K562 (cell line): ENCODE measurements at regions not wholly inside any gene's neighbourhood (a gene's known extent, or its start where the extent isn't known, plus 50 kb on each side); places are given as distances from the start of the nearest gene placed in this dataset.
A peak's percentile ranks its signal among the peaks of the same experiment; 100 is the strongest.

Experiments
- ATAC-seq: fragments of 200-7000 bp; cut with Tn5 transposase; 3 replicates; pipeline ENCODE4 v1.9.1; 2020; ENCODE audit warnings: moderate library complexity
- BruUV-seq: library from RNA; stranded (reverse); fragments of 400-500 nt; replicated peaks from 2 replicates; lab custom pipeline; 2021; lab: Mats Ljungman, UMichigan
- CTCF ChIA-PET: fragments of 300-600 bp; formaldehyde crosslinking; extraction: SDS; loops from one replicate; lab custom pipeline; 2021; ENCODE audit warnings: low intra/inter-chr PET ratio; lab: Yijun Ruan, JAX
- POLR2A ChIA-PET: fragments of 300-600, 350-650 bp; sonication (Branson Sonifier 250); formaldehyde crosslinking; extraction: SDS; loops from one replicate; lab custom pipeline; 2021; ENCODE audit warnings: antibody characterized with exemption, inconsistent platforms; lab: Yijun Ruan, JAX
- DNase-seq, 4 experiments: peaks; one replicate each; pipeline versions ENCODE4 v3.0.0 to v3.0.0-alpha.2; 2011 to 2018; ENCODE audit warnings: low spot score in 3 of 4, mixed read lengths in 3 of 4; ENCODE audit errors: extremely low read depth in 1 of 4
- FAIRE-seq: peaks from 2 replicates; lab custom pipeline; 2011; peaks lifted over from hg19 to GRCh38; lab: Jason Lieb, UNC
- H2AFZ ChIP-seq: 2 replicates; pipeline ENCODE4 v1.6.0; 2011; ENCODE audit warnings: low read depth, low read length, control low read depth, inconsistent platforms
- H3K27ac ChIP-seq: fragments of 200-600 bp; 3 replicates; pipeline ENCODE4 v1.8.0; 2011; ENCODE audit warnings: low read depth, mild to moderate bottlenecking, control low read depth, inconsistent platforms, low read length, moderate library complexity, mixed read lengths; ENCODE audit errors: extremely low read depth
- H3K27me3 ChIP-seq, 2 experiments: fragments of 300-600 bp in 1 of 2; 2 replicates in 1 of 2; 3 replicates in 1 of 2; pipeline versions ENCODE4 v1.6.0 to v1.8.0; 2011; ENCODE audit warnings: inconsistent platforms in 2 of 2, low read length in 2 of 2, mild to moderate bottlenecking in 1 of 2, mixed read lengths in 1 of 2, moderate library complexity in 1 of 2; ENCODE audit not compliant: control insufficient read depth in 2 of 2, insufficient read depth in 2 of 2
- H3K36me3 ChIP-seq: fragments of 300-600 bp; 3 replicates; pipeline ENCODE4 v1.8.0; 2011; ENCODE audit warnings: mild to moderate bottlenecking, low read length, inconsistent platforms; ENCODE audit not compliant: control insufficient read depth, insufficient read depth
- H3K4me1 ChIP-seq, 2 experiments: fragments of 200-600 bp in 1 of 2; replicated peaks in 1 of 2; 2 replicates in 1 of 2; 3 replicates in 1 of 2; pipeline versions ENCODE4 v1.5.1 to v1.8.0; 2011; ENCODE audit warnings: inconsistent platforms in 2 of 2, low read length in 2 of 2, mild to moderate bottlenecking in 1 of 2, mixed read lengths in 1 of 2, moderate library complexity in 1 of 2; ENCODE audit not compliant: control insufficient read depth in 2 of 2, insufficient read depth in 2 of 2
- H3K4me2 ChIP-seq: 2 replicates; pipeline ENCODE4 v1.6.1; 2011; ENCODE audit warnings: low read length, control low read depth, inconsistent platforms, mixed read lengths; ENCODE audit not compliant: insufficient read depth
- H3K4me3 ChIP-seq: fragments of 200-600 bp; sonication (generic), shearing (Covaris generic); 2 replicates; pipeline ENCODE4 v1.5.1; 2016; ENCODE audit warnings: control low read depth, inconsistent platforms
- H3K79me2 ChIP-seq: fragments of 200-600 bp; 3 replicates; pipeline ENCODE4 v1.8.0; 2011; ENCODE audit warnings: low read length, inconsistent platforms; ENCODE audit not compliant: control insufficient read depth, insufficient read depth
- H3K9ac ChIP-seq, 2 experiments: 2 replicates each; pipeline versions ENCODE4 v1.6.0 to v1.6.1; 2011; ENCODE audit warnings: low read depth in 2 of 2, low read length in 2 of 2, control low read depth in 1 of 2, inconsistent platforms in 1 of 2, mild to moderate bottlenecking in 1 of 2, mixed read lengths in 1 of 2; ENCODE audit not compliant: insufficient read depth in 1 of 2
- H3K9me1 ChIP-seq: one replicate; pipeline ENCODE4 v1.6.0; 2011; ENCODE audit warnings: inconsistent platforms, mild to moderate bottlenecking, low read length, moderate library complexity; ENCODE audit not compliant: control insufficient read depth, insufficient read depth
- H3K9me3 ChIP-seq: replicated peaks from 2 replicates; pipeline ENCODE4 v1.5.1; 2011; ENCODE audit warnings: low read depth, low read length, inconsistent platforms; ENCODE audit not compliant: control insufficient read depth, insufficient read depth
- H4K20me1 ChIP-seq: replicated peaks from 2 replicates; pipeline ENCODE4 v1.6.1; 2011; ENCODE audit warnings: low read length, inconsistent platforms, mixed read lengths; ENCODE audit not compliant: control insufficient read depth, insufficient read depth
- DPF2 ChIP-seq: fragments of 450-650 bp; IDR thresholded peaks from 2 replicates; pipeline ENCODE4 v1.6.1; 2016
- EP300 ChIP-seq: IDR thresholded peaks from 2 replicates; pipeline ENCODE4 v1.6.1; 2012; ENCODE audit warnings: low read length, improper control_type of control experiment
- FOXM1 ChIP-seq, 2 experiments: fragments of 450-650 bp in 1 of 2; sonication (generic) in 1 of 2; formaldehyde crosslinking in 1 of 2; IDR thresholded peaks; 2 replicates each; pipeline versions ENCODE4 v1.6.1 to v1.9.0; 2017 to 2022; ENCODE audit warnings: low read depth in 2 of 2, mild to moderate bottlenecking in 2 of 2, missing genetic modification reagents in 1 of 2, moderate library complexity in 1 of 2
- KDM1A ChIP-seq, 2 experiments: fragments of 450-650 bp; IDR thresholded peaks; 2 replicates each; pipeline ENCODE4 v1.6.1; 2016; ENCODE audit warnings: mild to moderate bottlenecking in 2 of 2
- MAFG ChIP-seq: fragments of 450-650 bp; conservative IDR thresholded peaks from 2 replicates; pipeline ENCODE4 v1.6.1; 2016; ENCODE audit warnings: missing genetic modification characterization, missing compliant biosample characterization
- MTA3 ChIP-seq: fragments of 450-650 bp; formaldehyde crosslinking; IDR thresholded peaks from 2 replicates; pipeline ENCODE4 v1.6.1; 2017; ENCODE audit warnings: mild to moderate bottlenecking, borderline replicate concordance
- NFIC ChIP-seq: fragments of 450-650 bp; IDR thresholded peaks from 2 replicates; pipeline ENCODE4 v1.6.1; 2017; ENCODE audit warnings: mild to moderate bottlenecking, inconsistent platforms
- TRIM24 ChIP-seq, 2 experiments: fragments of 450-650 bp; IDR thresholded peaks; 2 replicates each; pipeline ENCODE4 v1.6.1; 2016
- ZNF165 ChIP-seq: fragments of 250-450 bp; sonication (Bioruptor Pico); IDR thresholded peaks from 2 replicates; pipeline ENCODE4 v1.4.0; 2020; ENCODE audit warnings: borderline replicate concordance
- ZNF24 ChIP-seq: fragments of 450-650 bp; IDR thresholded peaks from 2 replicates; pipeline ENCODE4 v1.6.1; 2016
- ZNF316 ChIP-seq: fragments of 450-650 bp; IDR thresholded peaks from 2 replicates; pipeline ENCODE4 v1.6.1; 2016
- ZNF507 ChIP-seq: conservative IDR thresholded peaks from 2 replicates; pipeline ENCODE4 v1.6.1; 2017; ENCODE audit warnings: missing genetic modification characterization, missing compliant biosample characterization
- ZNF668 ChIP-seq: fragments of 250-450 bp; sonication (Bioruptor Pico); IDR thresholded peaks from 2 replicates; pipeline ENCODE4 v1.8.0; 2022; ENCODE audit warnings: mild to moderate bottlenecking, inconsistent platforms
- WGBS: fragments of 100-300 bp; shearing (Covaris generic); methylation state at CpG from one replicate; pipeline ENCODE4 v1.1.6; 2016; ENCODE audit warnings: low coverage, mixed read lengths; ENCODE audit not compliant: insufficient coverage; ENCODE audit errors: missing lambda C conversion rate; 5-methylcytosine and 5-hydroxymethylcytosine counted together
- in situ Hi-C: fragments of 300-500 bp; cut with MboI; formaldehyde crosslinking; loops from 4 replicates; pipeline ENCODE4 v1.15.0; 2018; ENCODE audit warnings: inconsistent platforms, mixed read lengths
- intact Hi-C: fragments of 100-400 bp; cut with micrococcal nuclease; formaldehyde crosslinking; loops from 2 replicates; pipeline ENCODE4 v1.14.2; 2022
- TF ChIP-seq, protein P1 (sequence below), 2 experiments: fragments of 450-650 bp in 1 of 2; sonication (generic) in 1 of 2; formaldehyde crosslinking in 1 of 2; IDR thresholded peaks in 1 of 2; conservative IDR thresholded peaks in 1 of 2; 2 replicates each; pipeline versions ENCODE4 v1.6.1 to v1.8.1; 2016 to 2023; ENCODE audit warnings: mild to moderate bottlenecking in 2 of 2, moderate library complexity in 2 of 2, inconsistent platforms in 1 of 2, missing genetic modification reagents in 1 of 2

- Histone ChIP-seq H3K4me3 (no peak overlapping the region), H4K20me1 (no peaks in the 10 kb centered on the region), H3K9me3 (peaks cover 6% of the 10 kb centered on the region), H2AFZ (no peak overlapping the region), H3K9ac (no peak overlapping the region), H3K9me1 (no peaks in the 10 kb centered on the region), H3K79me2 (no peaks in the 10 kb centered on the region), H3K36me3 (no peaks in the 10 kb centered on the region), H3K4me1 (peaks cover 2 to 7% of the 10 kb centered on the region in 2 experiments; a peak in 1 of 5 replicates), H3K27me3 (no peaks in the 10 kb centered on the region), H3K4me2 (no peak overlapping the region), H3K27ac (no peak overlapping the region)
- no peak for DNase-seq
- no peak for ATAC-seq
- POLR2A ChIA-PET = interaction anchor here (0.6 to 0.9 kb wide), 3 partner anchors 153 to 324 kb away, joined by 3 read pairs; no protein-coding TSS in a partner anchor
- BruUV-seq = no TSS peak
- CTCF ChIA-PET = no interaction called here
- intact Hi-C loops (no loop called here), in situ Hi-C loops (no loop called here)
- no peak for FAIRE-seq
- 15% methylated on average over 2 of the region's 4 CpGs for WGBS
- TF ChIP-seq, protein P1, sequence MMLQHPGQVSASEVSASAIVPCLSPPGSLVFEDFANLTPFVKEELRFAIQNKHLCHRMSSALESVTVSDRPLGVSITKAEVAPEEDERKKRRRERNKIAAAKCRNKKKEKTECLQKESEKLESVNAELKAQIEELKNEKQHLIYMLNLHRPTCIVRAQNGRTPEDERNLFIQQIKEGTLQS (IDR thresholded peaks at IDR 0.05) = peak; percentile 51
- TF ChIP-seq, protein P1 (CRISPR knock-in tag; conservative IDR thresholded peaks at IDR 0.05) = no peak
- no peak for TF ChIP-seq NFIC
- TF ChIP-seq, all 486 proteins: peak for 1
Observed at GRCh38 chr7:138386821-138387220, 73.2 kb upstream of the TRIM24 start.

DNA sequence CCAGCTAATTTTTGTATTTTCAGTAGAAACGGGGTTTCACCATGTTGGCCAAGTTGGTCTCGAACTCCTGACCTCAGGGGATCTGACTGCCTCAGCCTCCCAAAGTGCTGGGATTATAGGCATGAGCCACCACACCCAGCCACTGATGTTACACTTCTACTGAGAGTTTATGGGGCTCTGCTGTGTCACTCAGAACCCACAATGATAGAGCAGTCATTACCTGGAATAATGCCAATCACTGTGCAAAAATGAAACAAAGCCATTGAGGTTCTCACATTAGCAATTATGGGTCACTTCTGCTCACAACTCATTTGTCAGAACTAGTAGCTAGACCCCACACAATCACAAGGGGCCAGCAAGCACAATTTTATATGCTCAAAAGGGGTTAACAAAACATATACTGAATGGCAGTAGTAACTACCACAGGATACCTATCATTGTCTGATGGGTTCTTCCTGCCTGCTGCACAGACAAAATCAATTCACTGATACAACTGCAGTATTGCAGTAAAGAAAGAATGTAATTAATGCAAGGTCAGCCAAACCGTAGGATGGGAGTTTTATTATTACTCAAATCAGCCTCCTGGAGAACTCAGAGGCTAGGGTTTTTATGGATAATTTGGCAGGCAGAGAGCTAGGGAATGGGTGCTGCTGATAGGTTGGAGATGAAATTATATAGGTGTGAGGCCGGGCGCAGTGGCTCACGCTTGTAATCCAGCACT, 72.1 kb upstream of the TRIM24 start:
- ChIA-PET POLR2A (interaction anchor here (0.9 to 1.2 kb wide), 3 partner anchors 29 to 164 kb away, joined by 3 read pairs; no protein-coding TSS in a partner anchor), CTCF (no interaction called here)
- no peaks in the 10 kb centered on the region for H3K79me2 ChIP-seq
- no peak for FAIRE-seq
- peak in 2 of 4 experiments; percentile 23 to 27 for DNase-seq
- no peaks in the 10 kb centered on the region for H3K27me3 ChIP-seq
- H3K4me1 ChIP-seq = peaks cover 2 to 7% of the 10 kb centered on the region in 2 experiments; a peak in 1 of 5 replicates
- H3K27ac ChIP-seq = no peak overlapping the region
- no TSS peak for BruUV-seq
- no peak overlapping the region for H3K4me2 ChIP-seq
- no peaks in the 10 kb centered on the region for H4K20me1 ChIP-seq
- in situ Hi-C loops (no loop called here), intact Hi-C loops (no loop called here)
- no peaks in the 10 kb centered on the region for H3K36me3 ChIP-seq
- no peaks in the 10 kb centered on the region for H3K9me1 ChIP-seq
- peak; percentile 59; the same call in 2 of the 3 replicates for ATAC-seq
- peaks cover 6% of the 10 kb centered on the region for H3K9me3 ChIP-seq
- H3K4me3 ChIP-seq = no peak overlapping the region
- no peak overlapping the region for H2AFZ ChIP-seq
- 57% methylated on average over 6 of the region's 6 CpGs for WGBS
- no peak overlapping the region for H3K9ac ChIP-seq
- TF ChIP-seq KDM1A (IDR thresholded peaks at IDR 0.05) (peak; percentile 11 to 17; a peak in 1 of 4 replicates), MTA3 (no peak), ZNF316 (peak; percentile 69), ZNF24 (0 out of 2 replicates have a peak, but pooled peaks have one; percentile 12), MAFG (tag) (peak; percentile 36), ZNF507 (no peak), FOXM1 (IDR thresholded peaks at IDR 0.05; ENCODE audit: low read depth) (no peak), FOXM1 (CRISPR knock-in tag; IDR thresholded peaks at IDR 0.05; ENCODE audit: low read depth) (no peak), DPF2 (peak; percentile 27; the same call in 1 of the 2 replicates), ZNF668 (no peak), ZNF165 (no peak), TRIM24 (IDR thresholded peaks at IDR 0.05) (peak in 1 of 2 experiments; percentile 73; a peak in 2 of 4 replicates), EP300 (0 out of 2 replicates have a peak, but pooled peaks have one; percentile 12)
